Activated naive CD8-positive, alpha-beta T cell treated with anti-CD3 and anti-CD28 coated beads, Interleukin-2, amount 50 U/mL, for 24 hours (primary cell): ENCODE measurements at regions not wholly inside any gene's neighbourhood (a gene's known extent, or its start where the extent isn't known, plus 50 kb on each side); places are given as distances from the start of the nearest gene placed in this dataset.
"Not testable (repeated sequence)": the region's sequence is repeated elsewhere in the genome, so short reads cannot be mapped to it uniquely, and the experiment has no call there.

Experiments
- ATAC-seq: fragments of 150-1000 bp; cut with Tn5 transposase; one replicate; pipeline ENCODE4 v1.10.0; 2021
- DNase-seq: peaks from one replicate; pipeline ENCODE4 v3.0.0; 2021
- H3K27ac Mint-ChIP-seq: one replicate; pipeline ENCODE4 v1.8.0; 2021; ENCODE audit warnings: mild to moderate bottlenecking, mixed read lengths
- H3K27me3 Mint-ChIP-seq: one replicate; pipeline ENCODE4 v1.8.0; 2021; ENCODE audit warnings: mixed read lengths
- H3K36me3 Mint-ChIP-seq: one replicate; pipeline ENCODE4 v1.8.0; 2021; ENCODE audit warnings: low read depth, mixed read lengths
- H3K4me1 Mint-ChIP-seq: one replicate; pipeline ENCODE4 v1.8.0; 2021; ENCODE audit warnings: mixed read lengths
- H3K4me3 Mint-ChIP-seq: one replicate; pipeline ENCODE4 v1.8.0; 2021; ENCODE audit warnings: mild to moderate bottlenecking, moderate library complexity, mixed read lengths
- H3K9me3 Mint-ChIP-seq: one replicate; pipeline ENCODE4 v1.8.0; 2021; ENCODE audit warnings: mixed read lengths

DNA sequence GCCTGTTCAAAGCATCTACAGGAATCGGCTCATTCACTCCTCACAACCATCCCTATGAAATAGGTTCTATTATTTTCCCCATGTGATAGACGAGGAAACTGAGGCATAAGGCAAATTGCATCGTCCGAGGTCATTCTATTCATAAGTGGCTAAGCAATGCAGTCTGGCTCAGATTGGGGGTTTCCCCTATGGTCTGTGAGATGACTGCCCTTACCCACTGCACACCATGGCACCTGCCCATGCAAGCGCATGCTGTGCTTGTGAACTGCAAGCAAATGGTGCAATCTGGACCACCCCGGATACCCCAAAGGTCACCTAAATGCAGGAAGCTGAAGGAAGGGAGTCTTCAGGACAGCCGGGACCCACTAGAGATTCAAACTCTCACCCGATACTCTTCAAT, 123.4 kb upstream of the SOD1 start:
- DNase-seq (no peak), ATAC-seq (no peak)
- Mint-ChIP-seq H3K27ac (no peak overlapping the region), H3K4me1 (no peaks in the 10 kb centered on the region), H3K9me3 (no peaks in the 10 kb centered on the region), H3K36me3 (no peaks in the 10 kb centered on the region), H3K4me3 (no peak overlapping the region), H3K27me3 (no peaks in the 10 kb centered on the region)

DNA sequence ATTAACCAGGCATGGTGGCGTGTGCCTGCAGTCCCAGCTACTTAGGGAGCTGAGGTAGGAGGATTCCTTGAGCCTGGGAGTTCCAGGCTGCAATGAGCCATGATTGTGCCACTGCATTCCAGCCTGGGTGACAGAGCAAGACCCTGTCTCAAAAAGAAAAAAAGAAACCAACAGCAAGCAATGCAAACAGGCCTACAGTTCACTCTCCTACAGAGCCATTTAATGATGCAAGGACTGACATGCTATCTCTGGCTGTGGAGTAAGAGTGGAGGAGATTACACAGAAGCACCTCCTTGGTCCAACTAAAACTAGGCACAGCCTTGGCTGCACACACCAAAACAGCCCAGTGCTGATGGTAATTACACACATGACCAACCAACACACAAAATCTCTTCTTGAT, 127.5 kb upstream of the SOD1 start:
- ATAC-seq (no peak), DNase-seq (no peak)
- Mint-ChIP-seq H3K4me1 (peaks cover 6% of the 10 kb centered on the region), H3K27me3 (no peaks in the 10 kb centered on the region), H3K4me3 (no peak overlapping the region), H3K36me3 (no peaks in the 10 kb centered on the region), H3K27ac (no peak overlapping the region), H3K9me3 (no peaks in the 10 kb centered on the region)

DNA sequence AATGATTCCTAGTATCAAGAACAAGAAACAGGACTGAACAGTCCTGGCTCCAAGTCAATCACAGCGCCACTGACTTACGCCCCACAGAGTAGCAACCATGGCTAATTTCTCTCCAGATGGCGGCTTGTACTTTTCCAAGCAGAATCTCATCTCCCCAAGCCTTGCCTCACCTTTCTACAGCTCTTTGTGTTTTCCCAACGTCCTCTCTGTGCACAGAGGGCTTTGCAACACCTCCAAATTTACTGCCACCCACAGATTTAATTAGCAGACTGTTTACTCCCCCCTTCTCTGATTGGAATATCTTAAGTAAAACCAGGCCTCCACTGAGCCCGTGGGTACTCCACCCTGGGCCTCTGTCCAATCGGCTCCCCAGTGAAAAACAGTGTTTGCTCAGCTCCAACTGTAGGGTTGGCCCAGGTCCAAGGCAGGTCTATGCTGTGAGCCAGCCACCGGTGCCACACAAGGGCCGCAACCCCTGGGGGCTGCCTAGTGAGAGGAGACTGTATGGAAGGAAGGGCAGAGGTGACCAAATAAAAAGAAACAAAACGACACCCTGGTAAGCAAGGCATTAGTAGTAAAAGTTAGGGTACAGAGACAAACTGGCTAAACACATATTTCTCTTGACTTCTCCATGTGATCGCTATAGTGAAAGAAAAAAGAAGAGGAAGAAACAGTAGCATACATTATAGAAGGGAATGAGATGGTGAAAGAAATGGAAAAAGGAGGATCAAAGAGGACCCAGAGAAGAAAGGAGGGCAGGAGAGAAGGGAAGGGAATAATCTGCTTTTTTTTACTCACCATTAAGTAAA, 128.4 kb upstream of the SOD1 start:
- Mint-ChIP-seq H3K36me3 (no peaks in the 10 kb centered on the region), H3K9me3 (no peaks in the 10 kb centered on the region), H3K27ac (no peak overlapping the region), H3K4me3 (no peak overlapping the region), H3K4me1 (peaks cover 8% of the 10 kb centered on the region), H3K27me3 (no peaks in the 10 kb centered on the region)
- DNase-seq (no peak), ATAC-seq (no peak)

DNA sequence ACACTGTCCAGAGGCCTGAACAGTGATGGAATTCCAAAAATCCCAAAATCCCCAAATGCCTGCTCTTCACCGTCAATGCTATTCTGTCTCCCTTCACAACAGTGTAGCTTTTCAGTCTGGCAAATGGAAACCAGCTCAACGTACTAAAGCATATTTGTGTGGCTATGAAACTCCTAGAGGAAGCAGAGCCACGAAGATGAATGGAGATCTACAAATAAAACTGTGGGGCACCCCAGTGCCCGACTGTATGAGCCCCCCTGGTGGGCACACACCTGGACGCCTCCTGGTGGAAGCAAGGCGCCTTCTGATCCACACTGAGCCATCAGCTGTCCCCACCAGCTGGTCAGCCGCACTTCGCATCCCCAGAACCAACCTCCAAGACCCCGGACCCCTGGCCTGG, 129.1 kb upstream of the SOD1 start:
- H3K4me3 Mint-ChIP-seq: no peak overlapping the region
- H3K27ac Mint-ChIP-seq: no peak overlapping the region
- H3K9me3 Mint-ChIP-seq: no peaks in the 10 kb centered on the region

DNA sequence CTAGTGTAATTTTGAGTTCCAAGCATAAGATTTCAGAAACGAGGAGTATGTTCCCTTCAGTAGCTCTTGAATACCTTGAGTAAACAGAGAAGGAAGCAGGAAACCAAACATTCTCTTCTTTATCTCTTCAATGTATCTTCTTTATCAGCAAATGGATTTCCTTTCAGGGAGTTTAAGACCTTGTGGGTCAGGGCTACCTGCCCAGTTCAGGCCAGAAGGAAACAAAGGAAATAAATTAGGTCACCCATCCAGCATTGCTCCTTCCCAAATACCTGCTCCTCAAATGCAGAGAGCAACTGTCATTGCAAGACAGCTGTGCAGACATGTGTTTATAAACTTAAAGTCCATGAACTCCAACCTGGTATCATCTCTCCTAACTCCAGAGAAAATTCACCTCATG, 130.1 kb upstream of the SOD1 start:
- Mint-ChIP-seq H3K9me3 (no peaks in the 10 kb centered on the region), H3K27ac (no peak overlapping the region), H3K4me3 (no peak overlapping the region), H3K36me3 (no peaks in the 10 kb centered on the region), H3K4me1 (peaks cover 8% of the 10 kb centered on the region), H3K27me3 (no peaks in the 10 kb centered on the region)
- DNase-seq: no peak
- no peak for ATAC-seq

More for the DNA sequence above, 129.1 kb upstream of the SOD1 start:
- H3K27me3 Mint-ChIP-seq: no peaks in the 10 kb centered on the region
- no peaks in the 10 kb centered on the region for H3K36me3 Mint-ChIP-seq
- ATAC-seq (no peak), DNase-seq (no peak)
- H3K4me1 Mint-ChIP-seq: peaks cover 8% of the 10 kb centered on the region

DNA sequence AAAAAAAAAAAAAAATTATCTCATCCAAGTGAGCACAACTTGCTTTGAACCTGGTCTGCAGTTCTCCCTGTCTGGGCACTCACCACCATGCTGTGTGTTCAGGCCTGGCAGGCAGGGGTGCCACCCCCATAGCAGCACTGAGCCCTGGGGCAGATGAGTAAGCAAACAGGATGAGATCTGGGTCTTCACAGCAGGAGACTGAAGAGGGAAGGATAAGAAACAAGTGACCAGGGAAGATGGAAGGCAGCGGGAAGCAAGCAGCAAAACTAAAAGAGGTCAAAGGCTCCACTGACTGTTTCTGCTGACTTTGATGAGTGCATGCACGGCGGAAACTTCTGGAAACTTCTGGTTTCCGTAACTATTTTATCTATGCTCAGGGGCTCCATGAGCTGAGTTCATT, 133.5 kb upstream of the SOD1 start:
- ATAC-seq: no peak
- Mint-ChIP-seq H3K4me1 (peaks cover 8% of the 10 kb centered on the region), H3K36me3 (no peaks in the 10 kb centered on the region), H3K27ac (no peak overlapping the region), H3K4me3 (no peak overlapping the region), H3K9me3 (no peaks in the 10 kb centered on the region), H3K27me3 (no peaks in the 10 kb centered on the region)
- no peak for DNase-seq

DNA sequence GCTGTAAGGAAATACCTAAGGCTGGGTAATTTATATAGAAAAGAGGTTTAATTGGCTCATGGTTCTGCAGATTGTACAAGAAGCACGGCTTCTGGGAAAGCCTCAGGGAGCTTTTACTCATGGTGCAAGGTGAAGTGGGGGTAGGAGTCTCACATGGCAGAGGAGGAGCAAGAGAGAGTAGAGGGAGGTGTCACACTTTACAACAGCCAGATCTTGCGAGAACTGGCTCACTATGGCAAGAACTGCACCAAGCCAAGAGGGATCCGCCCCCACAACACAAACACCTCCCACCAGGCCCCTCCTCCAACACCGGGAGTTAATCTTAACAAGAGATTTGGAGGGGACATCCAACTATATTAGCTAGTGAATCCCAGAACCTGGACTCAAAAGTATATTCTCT, 135.4 kb upstream of the SOD1 start:
- no peak for ATAC-seq
- peaks cover 8% of the 10 kb centered on the region for H3K4me1 Mint-ChIP-seq
- H3K9me3 Mint-ChIP-seq: no peaks in the 10 kb centered on the region

DNA sequence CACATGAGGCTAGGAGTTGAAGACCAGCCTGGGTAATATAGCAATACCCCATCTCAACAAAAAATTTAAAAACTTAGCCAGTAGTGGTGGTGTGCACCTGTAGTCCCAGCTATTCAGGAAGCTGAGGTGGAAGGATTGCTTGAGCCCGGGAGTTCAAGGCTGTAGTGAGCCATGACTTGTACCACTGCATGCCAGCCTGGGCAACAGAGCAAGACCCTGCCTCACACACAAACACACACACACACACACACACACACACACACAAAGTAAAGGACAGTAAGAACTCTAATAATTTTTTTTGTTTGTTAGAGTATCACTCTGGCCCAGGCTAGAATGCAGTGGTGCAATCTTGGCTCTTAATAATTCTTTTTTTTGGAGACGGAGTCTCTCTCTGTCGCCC, 138.0 kb upstream of the SOD1 start:
- H3K27me3 Mint-ChIP-seq: no peaks in the 10 kb centered on the region
- peaks cover 4% of the 10 kb centered on the region for H3K4me1 Mint-ChIP-seq

More for the DNA sequence above, 135.4 kb upstream of the SOD1 start:
- DNase-seq: no peak
- Mint-ChIP-seq H3K27me3 (no peaks in the 10 kb centered on the region), H3K36me3 (no peaks in the 10 kb centered on the region), H3K4me3 (no peak overlapping the region), H3K27ac (no peak overlapping the region)

DNA sequence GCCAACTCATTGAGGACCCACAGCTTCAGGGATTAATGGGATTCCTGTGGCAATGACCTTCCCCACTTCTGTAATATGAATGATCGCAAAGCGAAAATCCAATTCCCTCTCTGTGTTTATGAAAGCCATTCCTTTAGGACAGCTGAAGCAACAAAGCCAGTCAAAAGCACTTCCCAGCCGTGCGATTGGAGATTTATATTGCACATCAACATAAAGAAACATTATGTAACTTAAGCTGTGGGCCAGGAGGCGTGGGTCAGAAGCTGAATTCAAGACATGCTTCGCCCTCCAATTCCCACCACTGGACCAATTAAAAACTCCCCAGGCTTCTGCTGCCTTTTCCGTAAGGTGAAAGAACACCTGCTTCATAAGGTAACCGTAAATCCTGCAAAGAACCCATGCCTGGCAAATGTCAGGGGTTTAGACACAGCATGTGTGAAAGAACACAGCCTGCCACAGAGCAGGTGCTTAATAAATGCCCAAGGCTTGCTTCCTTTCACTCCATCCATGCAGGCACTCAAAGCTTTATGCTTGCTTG, 138.9 kb upstream of the SOD1 start:
- DNase-seq (no peak), ATAC-seq (no peak)
- H3K27me3 Mint-ChIP-seq: no peaks in the 10 kb centered on the region
- H3K36me3 Mint-ChIP-seq: no peaks in the 10 kb centered on the region
- no peak overlapping the region for H3K27ac Mint-ChIP-seq
- no peaks in the 10 kb centered on the region for H3K9me3 Mint-ChIP-seq
- peaks cover 4% of the 10 kb centered on the region for H3K4me1 Mint-ChIP-seq
- no peak overlapping the region for H3K4me3 Mint-ChIP-seq

More for the DNA sequence above, 138.0 kb upstream of the SOD1 start:
- DNase-seq: no peak
- no peak overlapping the region for H3K27ac Mint-ChIP-seq
- no peak for ATAC-seq
- no peaks in the 10 kb centered on the region for H3K9me3 Mint-ChIP-seq
- no peak overlapping the region for H3K4me3 Mint-ChIP-seq
- H3K36me3 Mint-ChIP-seq: no peaks in the 10 kb centered on the region

DNA sequence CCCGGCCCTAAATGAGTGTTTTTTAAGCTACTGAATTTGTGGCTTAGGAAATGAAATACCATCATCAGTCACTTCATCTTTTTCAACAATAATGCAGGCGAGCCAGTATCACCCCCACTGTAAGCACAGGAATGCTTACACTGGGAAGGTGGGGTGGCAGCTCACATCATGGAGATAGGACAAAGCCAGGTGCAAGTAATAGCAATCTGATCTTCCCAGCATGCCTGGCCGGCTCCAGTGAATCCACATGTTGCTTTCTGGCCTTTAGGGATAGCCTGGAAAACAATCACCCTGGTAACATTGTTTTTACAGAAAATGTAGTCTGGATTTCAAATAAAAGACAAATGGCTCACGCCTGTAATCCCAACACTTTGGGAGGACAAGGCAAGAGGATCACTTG, 140.9 kb upstream of the SOD1 start:
- DNase-seq (no peak), ATAC-seq (no peak)
- Mint-ChIP-seq H3K9me3 (no peaks in the 10 kb centered on the region), H3K27me3 (no peaks in the 10 kb centered on the region), H3K4me3 (no peak overlapping the region), H3K27ac (no peak overlapping the region), H3K4me1 (peaks cover 4% of the 10 kb centered on the region), H3K36me3 (no peaks in the 10 kb centered on the region)

DNA sequence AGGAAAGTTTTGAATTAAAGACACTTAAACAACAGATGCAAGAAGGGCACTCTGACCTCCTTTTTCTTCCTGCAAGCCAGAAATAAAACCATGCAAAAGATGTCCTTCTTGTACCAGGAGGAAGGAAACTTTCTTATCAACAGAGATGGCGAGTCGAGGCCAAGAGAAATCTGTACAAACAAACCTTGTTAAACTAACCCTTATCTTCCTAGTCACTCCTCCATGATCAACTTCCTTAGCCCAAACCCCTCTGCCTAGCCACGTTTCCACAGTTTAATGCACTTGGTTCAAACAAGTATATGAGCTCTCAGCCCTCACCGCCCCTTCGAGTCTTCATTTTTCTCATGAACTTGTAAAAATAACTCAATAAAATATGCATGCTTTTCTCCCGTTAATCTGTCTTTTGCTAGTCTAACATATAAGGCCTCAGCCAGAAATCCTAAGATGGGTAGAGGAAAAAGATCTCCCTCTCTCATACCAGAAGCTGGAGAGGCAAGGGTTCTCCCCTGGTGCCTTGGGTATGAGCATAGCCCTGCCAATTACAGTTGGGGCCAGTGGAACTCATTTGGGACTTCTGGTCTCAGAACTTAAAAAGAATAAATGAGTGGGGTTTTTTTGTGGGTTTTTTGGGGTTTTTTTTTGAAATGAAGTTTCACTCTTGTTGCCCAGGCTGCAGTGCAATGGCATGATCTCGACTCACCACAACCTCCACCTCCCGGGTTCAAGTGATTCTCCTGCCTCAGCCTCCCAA, 141.7 kb upstream of the SOD1 start:
- ATAC-seq (no peak), DNase-seq (no peak)
- Mint-ChIP-seq H3K9me3 (no peaks in the 10 kb centered on the region), H3K4me3 (no peak overlapping the region), H3K27me3 (no peaks in the 10 kb centered on the region), H3K4me1 (peaks cover 4% of the 10 kb centered on the region), H3K36me3 (no peaks in the 10 kb centered on the region), H3K27ac (no peak overlapping the region)

DNA sequence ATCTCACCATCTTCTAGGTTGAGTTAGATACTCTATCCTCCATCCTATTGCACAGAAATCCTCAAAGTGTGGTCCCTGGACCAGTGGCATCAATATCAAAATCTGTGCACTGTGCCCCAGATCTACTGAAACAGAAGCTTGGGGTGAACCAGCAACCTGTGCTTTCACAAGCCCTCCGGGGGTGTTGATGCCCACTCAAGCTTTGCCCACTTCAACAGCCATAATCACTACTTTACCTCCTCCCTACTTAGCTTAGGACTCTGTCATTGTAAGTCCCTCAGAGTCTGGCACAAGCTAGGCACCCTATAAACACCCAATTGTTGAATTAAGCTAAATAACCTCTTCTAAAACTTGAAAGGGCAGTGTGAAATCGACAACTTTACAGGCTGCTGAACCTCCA, 144.2 kb upstream of the SOD1 start:
- Mint-ChIP-seq H3K36me3 (no peaks in the 10 kb centered on the region), H3K4me3 (no peak overlapping the region), H3K9me3 (no peaks in the 10 kb centered on the region), H3K27me3 (peaks cover 2% of the 10 kb centered on the region), H3K27ac (no peak overlapping the region), H3K4me1 (peaks cover 7% of the 10 kb centered on the region)
- DNase-seq (no peak), ATAC-seq (no peak)

DNA sequence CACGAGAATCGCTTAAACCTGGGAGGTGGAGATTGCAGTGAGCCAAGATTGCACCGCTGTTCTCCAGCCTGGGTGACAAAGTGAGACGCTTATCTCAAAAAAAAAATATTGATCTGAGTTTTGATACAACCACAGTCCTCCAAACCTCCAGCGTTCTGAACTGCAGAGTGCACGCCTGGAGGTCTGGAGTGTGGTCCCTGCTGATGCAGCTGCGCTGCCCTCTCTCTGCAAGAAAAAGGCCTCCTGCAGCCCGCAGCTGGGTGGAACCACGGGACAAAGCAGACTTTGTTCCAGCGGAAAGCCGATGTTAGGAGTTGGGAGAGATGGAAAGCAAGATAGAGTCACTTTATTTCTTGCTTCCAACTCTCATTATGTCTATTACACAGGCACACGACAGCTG, 144.9 kb upstream of the SOD1 start:
- DNase-seq (no peak), ATAC-seq (no peak)
- Mint-ChIP-seq H3K4me3 (no peak overlapping the region), H3K4me1 (peaks cover 13% of the 10 kb centered on the region), H3K27me3 (peaks cover 2% of the 10 kb centered on the region), H3K27ac (no peak overlapping the region), H3K9me3 (no peaks in the 10 kb centered on the region), H3K36me3 (no peaks in the 10 kb centered on the region)

DNA sequence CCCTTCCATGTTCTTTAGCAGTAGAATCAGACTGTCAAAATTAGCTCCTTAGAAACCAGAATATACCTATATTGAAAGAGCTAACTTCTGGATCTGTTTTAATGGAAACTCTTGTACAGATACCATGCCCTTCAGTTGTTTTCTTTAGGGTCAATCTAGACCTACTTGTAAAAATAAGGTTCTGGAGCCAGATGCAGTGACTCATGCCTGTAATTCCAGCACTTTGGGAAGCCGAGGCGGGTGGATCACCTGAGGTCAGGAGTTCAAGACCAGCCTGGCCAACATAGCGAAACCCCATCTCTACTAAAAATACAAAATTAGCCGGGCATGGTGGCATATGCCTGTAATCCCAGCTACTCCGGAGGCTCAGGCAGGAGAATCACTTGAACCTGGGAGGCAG, 146.0 kb upstream of the SOD1 start:
- H3K36me3 Mint-ChIP-seq, ATAC-seq, DNase-seq, H3K9me3 Mint-ChIP-seq, H3K4me3 Mint-ChIP-seq, H3K27ac Mint-ChIP-seq, H3K27me3 Mint-ChIP-seq: not testable (repeated sequence)
- peaks cover 21% of the 10 kb centered on the region for H3K4me1 Mint-ChIP-seq

DNA sequence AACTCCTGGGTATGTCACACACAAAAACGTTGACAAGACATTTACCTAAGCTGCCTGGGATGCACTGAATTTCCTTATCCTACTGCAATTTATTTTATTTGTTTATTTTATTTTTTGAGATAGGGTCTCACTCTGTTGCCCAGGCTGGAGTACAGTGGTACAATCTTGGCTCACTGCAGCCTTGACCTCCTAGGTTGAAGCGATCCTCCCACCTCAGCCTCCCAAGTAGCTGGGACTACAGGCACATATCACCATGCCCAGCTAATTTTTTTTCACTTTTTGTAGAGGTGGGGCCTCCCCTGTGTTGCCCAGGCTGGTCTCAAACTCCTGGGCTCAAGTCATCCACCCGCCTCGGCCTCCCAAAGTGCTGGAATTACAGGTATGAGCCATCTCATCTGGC, 147.5 kb upstream of the SOD1 start:
- not testable (repeated sequence) for H3K36me3 Mint-ChIP-seq, H3K27me3 Mint-ChIP-seq, H3K4me3 Mint-ChIP-seq, ATAC-seq, H3K27ac Mint-ChIP-seq, DNase-seq, H3K9me3 Mint-ChIP-seq
- H3K4me1 Mint-ChIP-seq: peaks cover 22% of the 10 kb centered on the region
